GM21619 (cell line): ENCODE measurements at regions not wholly inside any gene's neighbourhood (a gene's known extent, or its start where the extent isn't known, plus 50 kb on each side); places are given as distances from the start of the nearest gene placed in this dataset.

Experiments used
- ATAC-seq: cut with Tn5 transposase; IDR thresholded peaks from one replicate; pipeline ENCODE4 v1.9.1; 2021; ENCODE audit not compliant: unreplicated experiment

DNA sequence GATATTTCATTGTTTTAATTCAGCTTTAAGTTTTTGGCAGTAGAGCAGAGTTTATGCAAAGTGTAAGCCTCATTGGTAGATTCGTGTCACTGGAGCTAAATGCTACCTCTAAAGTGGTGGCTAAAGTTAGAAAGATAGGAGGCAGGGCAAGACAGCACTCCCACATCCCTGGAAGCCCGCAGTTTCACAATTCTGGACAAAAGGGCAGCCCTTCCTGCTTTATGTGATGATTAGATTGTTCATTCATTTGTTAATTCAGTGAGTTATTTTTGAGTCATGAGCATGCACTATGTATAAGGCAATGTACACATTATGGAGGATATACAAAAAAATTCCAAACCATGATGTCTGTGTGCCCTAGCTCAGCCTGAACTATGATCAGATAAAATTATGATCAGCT lies 52.1 kb upstream of the EIF3M start:
- no peak for ATAC-seq

DNA sequence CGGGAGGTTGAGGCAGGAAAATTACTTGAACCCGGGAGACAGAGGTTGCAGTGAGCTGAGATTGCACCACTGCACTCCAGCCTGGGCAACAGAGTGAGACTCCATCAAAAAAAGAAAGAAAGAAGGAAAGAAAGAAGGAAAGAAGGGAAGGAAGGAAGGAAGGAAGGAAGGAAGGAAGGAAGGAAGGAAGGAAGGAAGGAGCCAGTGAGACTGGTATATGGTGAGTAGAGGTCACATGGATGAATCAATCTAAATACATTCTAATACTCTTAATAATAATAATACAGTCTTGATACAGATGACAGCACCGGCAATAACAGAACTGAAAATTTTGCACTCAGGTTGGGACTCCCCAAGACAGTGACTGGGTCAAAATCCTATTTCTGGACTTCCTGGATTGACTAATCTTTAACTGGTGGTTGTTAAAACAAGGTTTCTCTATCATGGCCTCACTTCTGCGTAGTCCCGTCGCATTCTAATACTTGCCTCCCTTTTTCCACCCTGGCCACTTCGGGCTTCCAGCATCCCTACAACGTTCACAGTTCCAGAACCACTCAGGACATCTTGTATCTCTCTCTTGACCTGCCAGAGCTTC lies 53.5 kb upstream of the EIF3M start:
- ATAC-seq = peak; percentile 98

DNA sequence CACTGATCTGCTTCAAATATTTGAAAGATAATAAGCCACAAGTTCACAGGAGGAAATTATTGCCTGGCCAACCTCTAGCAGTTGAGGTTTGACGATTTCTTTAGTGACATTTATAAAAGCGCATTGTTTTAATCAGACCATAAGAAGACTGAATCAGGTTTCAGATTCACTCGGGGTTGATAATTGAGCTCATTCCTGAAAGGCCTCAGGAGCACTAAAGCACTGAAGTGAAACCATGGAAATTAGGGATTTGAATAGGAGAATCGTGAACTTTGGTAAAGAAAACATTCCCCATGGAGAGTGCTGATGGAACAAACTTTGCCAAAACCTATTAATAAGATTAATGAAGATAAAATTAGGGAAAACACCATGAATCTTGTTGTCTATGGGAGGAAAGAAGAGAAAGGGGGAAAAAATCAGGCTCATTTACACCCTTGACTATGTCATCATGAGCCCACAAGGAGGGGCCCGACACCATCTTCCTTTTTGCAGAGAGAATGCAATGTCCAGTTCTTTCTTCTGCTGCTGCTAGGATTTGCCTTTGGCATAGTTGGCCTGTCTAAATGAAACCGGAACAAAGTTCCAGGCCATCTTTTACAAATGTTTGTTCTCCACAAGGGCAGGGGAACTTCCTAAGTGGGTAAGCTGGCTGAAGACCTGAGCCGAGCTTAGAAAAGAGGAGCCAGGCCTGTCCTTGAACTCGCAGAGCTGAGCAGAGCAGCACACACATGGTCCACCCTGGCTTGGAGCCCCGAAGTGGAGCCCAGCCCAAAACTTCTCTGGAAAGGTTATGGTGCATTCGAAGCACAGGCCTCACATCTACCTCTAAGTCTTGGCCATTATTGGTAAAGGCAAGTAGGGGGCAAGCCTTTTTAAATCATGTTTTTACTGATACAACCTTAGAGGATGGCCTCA lies 56.1 kb upstream of the EIF3M start:
- no peak for ATAC-seq

DNA sequence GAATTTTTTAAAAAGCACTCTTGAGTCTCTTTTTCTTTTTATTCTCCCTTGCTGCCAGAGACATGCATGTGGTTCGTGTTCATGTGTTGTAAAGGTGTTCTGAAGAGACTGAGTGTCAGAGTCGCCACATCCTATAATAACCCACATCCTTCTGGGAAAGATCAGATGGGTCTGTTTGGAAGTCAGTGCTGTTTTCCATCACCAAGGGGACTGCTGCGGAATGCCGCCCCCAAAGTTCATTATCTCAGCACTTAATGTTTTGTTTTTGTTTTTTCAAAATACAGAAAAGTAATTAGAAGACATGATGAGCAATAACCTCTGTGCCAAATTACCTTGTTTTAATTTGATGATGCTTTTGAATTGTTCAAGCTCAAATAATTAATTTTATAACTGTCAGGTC lies 56.9 kb upstream of the EIF3M start:
- ATAC-seq = no peak

DNA sequence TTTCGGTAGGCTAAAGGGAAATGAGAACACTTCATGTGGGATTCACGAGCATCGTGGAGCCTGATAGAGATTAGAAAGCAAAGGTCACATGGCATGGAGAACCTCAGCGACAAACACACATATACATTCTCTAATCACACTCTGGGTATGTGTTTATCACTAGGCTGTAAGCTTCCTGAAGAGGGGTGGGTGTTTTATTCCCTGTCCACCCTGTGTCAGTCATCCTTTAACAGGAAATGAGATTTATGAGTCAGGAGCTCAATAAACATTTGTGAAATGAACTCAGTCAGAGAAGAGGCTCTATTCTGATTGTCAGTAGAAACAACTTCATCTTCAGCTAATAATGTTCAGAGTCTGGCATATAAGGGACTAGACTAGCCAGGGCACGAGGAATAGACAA lies 71.7 kb upstream of the EIF3M start:
- ATAC-seq = no peak

DNA sequence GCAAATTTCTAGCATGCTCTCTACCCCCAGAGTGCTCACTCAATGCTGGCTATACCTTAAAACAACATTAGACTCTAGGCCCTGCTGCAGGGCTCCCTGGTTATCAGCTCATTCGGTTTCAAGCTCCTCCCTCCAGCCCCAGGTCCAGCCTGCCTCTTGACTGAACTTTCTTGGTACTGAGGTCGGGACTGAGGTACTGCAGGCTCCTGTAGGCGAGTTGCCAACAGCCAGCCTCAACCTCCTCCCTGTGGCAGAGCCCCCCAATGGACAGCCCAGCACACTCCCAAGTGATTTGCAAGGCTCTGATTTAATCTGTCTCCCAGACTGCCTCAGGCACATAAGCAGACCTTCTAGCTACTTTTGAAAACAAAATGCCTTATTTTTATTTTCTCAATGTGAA lies 73.6 kb upstream of the EIF3M start:
- ATAC-seq = no peak

DNA sequence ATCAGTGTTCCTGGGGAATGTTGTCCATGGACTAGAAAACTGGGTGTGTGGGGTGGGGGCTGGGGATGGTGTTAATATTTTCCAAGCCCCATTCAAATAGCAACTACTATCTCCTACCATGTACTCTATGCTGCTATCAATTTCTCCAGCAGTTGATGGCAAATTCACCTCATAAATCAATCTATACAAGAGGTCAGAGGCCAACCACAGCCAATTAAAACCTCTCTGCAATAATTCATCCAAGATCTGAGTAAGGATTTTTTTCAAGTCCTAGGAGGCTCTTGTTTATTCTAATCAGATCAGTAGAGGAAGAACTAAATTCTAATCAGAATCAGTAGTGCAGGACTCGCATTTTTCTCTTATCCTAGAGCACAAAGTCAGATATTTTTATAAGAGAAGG lies 73.4 kb upstream of the WT1 start:
- no peak for ATAC-seq

DNA sequence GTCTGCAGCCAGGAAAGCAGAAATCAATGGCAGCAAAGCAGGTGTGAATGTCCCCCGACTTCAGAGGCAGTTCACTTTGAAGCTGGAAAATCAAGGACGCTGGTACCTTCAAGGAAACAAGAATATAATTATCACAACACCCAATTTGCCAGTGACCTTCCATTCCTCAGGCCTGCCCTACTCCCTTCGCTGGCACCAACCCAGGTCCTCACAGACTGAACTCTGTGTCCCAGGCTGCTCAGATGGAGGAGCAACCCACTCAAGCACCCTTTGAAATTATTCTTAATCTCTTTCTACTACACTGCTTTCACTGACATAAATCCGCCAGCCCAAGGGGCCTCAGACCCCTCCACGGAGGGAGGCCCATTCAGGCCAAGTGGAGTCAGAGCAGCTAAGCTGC lies 64.7 kb upstream of the WT1 start:
- no peak for ATAC-seq

DNA sequence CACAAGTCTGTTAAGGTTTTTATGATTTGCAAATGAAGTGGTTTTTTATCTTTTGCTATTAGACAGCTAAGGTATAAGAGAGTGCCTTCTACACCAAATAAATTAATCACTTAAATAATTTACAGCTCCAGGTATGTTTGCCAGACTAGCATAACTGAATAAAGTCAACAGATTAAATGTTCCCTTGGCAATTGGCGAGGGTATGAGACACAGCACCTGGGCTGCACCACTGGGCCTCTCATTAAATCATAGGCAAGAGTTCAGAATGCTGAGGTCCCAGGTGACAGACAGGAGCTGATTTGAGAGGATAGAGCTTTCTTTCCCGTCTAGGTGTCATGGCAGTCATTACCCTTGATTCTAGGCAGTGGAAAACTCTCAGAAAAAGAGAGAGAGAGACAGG lies 62.6 kb upstream of the WT1 start:
- no peak for ATAC-seq

DNA sequence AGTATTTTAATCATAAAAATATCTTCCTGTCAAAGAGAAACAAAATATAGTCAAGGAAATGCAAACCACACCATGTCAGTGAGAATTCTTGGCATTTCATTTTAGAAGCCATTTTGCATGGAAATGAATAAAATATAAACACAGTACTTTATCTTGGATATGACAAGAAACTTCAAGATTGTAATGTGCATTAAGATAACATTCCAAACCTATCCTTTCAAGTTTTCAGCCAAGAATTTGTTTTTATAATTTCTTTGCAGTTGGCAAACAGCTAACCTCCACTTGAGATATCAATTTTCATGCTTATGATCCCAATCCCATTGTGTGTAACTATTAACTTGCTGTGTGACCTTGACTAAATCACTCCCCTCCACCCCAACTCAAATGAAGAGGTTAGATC lies 59.3 kb upstream of the WT1 start:
- ATAC-seq = no peak

DNA sequence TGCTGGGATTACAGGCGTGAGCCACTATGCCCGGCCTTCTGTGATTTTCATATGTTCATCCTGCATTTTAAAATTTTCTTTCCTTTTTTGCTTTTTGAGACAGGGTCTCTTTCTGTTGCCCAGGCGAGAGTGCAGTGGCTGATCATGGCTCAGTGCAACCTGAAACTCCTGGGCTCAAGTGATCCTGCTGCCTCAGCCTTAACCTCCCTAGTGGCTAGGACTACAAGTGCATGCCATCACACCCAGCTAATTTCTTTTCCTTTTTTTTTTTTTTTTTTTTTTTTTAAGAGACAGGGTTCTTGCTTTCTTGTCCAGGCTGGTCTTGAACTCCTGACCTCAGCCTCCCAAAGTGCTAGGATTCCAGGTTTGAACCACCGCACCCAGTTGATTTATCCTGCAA lies 54.1 kb upstream of the WT1 start:
- no peak for ATAC-seq

DNA sequence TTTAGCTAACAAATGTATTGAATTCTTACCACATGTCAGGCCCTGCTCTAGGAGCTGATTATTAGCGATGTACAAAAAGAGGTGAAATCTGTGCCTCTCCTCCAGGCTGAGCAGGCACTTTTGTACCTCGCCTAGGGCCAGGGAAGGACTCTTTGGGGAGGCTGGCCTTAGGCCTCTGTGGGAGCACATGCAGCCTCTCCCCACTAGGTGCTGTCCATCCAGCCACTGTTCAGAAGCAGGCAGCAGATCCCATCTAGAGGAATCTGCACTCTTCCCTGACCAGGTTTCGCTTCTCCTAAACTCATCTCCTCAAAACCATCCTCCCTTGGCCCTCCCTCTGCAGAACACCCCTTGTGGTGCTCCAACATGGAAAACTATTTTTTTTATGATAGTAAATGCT lies 51.9 kb upstream of the WT1 start:
- ATAC-seq = no peak

DNA sequence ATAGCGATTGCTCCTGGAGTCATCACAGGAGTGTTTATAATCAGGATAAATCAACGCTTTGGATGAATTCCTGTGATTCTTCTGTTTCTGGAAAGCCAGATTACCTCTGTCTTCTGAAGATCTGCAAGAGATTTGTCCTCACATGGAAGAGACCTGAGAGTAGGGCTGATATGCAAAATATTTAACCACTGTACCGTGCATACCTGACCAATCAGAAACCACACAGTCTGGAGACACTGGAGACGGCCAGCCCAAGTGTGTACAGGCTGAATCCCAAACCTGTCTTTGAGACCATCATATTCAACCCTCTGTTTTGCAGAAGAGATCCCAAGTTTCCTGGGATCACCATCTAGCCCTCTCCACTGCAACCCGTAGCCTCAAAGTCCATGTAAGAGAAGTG lies 50.4 kb upstream of the WT1 start:
- no peak for ATAC-seq
